ENCODE measurements at regions not wholly inside any gene's neighbourhood (a gene's known extent, or its start where the extent isn't known, plus 50 kb on each side); places are given as distances from the start of the nearest gene placed in this dataset.

DNA sequence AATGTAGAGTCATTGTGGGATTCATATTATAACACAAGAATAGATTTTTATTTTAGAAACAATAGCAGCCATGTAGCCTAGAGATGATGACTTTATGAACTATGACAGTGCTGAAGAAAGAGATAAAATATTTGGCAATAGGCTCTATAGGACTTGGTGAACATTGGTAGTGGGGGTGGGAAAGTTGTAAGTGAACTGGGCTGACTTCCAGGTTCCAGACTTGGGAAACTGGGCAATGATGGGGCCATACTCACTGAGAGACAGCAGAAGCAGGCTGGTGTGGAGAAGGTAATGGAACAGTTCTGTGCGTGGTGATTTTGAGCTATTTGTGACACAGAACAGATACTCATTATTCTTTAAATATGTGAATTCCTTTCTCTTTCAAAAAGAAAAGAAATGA is 470.3 kb upstream of the HNRNPA3 start:
- TF ChIP-seq, protein P1, sequence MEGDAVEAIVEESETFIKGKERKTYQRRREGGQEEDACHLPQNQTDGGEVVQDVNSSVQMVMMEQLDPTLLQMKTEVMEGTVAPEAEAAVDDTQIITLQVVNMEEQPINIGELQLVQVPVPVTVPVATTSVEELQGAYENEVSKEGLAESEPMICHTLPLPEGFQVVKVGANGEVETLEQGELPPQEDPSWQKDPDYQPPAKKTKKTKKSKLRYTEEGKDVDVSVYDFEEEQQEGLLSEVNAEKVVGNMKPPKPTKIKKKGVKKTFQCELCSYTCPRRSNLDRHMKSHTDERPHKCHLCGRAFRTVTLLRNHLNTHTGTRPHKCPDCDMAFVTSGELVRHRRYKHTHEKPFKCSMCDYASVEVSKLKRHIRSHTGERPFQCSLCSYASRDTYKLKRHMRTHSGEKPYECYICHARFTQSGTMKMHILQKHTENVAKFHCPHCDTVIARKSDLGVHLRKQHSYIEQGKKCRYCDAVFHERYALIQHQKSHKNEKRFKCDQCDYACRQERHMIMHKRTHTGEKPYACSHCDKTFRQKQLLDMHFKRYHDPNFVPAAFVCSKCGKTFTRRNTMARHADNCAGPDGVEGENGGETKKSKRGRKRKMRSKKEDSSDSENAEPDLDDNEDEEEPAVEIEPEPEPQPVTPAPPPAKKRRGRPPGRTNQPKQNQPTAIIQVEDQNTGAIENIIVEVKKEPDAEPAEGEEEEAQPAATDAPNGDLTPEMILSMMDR (IDR thresholded peaks at IDR 0.05): no peak

DNA sequence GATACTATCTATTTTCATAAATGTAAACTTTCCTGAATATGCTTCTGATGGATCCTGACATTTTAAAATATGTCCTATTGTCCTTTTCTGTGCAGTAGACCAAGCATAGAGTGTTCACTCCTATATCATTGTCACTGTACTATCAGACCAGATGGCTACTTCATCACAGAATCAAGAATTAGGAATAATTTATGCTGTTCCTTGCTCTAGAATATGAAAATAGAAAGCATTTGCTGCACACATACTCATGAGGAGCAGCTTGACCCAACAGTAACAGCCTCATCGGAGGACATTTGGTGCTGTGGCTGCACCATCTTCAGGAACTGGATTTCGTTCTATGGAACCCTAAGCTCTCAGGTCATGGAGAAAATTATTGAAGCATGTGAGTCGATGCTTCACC is 468.9 kb upstream of the HNRNPA3 start:
- no peak overlapping the region for H3K27ac ChIP-seq

More for the DNA sequence above, 470.3 kb upstream of the HNRNPA3 start:
- H3K36me3 ChIP-seq: no peaks in the 10 kb centered on the region
- no peak overlapping the region for H3K27ac ChIP-seq
- intact Hi-C loops (cut with DNase I; ENCODE audit: low total_unique reads): no loop called here
- no peaks in the 10 kb centered on the region for H3K9me3 ChIP-seq
- DNase-seq: no peak
- peaks cover 0 to 20% (median 7%) of the 10 kb centered on the region in 4 donors for H3K4me1 ChIP-seq
- H3K4me3 ChIP-seq: no peak overlapping the region
- no peaks in the 10 kb centered on the region for H3K27me3 ChIP-seq

DNA sequence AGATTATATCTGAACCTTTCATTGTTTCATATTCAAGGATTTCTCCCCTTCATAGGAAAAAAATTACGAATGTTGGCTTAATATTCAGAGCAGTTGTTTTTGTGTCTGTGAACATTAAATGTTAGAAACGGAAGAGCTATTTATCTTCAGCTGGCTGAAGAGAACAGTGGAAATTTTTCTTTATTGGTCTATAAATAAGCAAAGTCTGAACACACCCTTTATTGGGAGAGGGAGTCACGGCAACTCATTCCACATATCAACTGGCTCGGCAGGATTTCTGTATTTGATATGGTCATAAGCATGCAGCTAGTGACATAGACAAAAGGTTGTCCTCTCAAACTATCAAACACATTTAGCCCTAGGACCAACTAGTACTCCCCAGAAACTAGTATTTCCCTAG is 468.4 kb upstream of the HNRNPA3 start:
- Histone ChIP-seq H3K9me3 (no peaks in the 10 kb centered on the region), H3K4me3 (no peak overlapping the region), H3K27ac (no peak overlapping the region), H3K4me1 (peaks cover 0 to 32% (median 19%) of the 10 kb centered on the region in 4 donors), H3K27me3 (no peaks in the 10 kb centered on the region), H3K36me3 (no peaks in the 10 kb centered on the region)
- DNase-seq: no peak
- TF ChIP-seq, protein P1 (IDR thresholded peaks at IDR 0.05): no peak
- intact Hi-C loops (cut with DNase I; ENCODE audit: low total_unique reads): no loop called here

More for the DNA sequence above, 468.9 kb upstream of the HNRNPA3 start:
- no peak overlapping the region for H3K4me3 ChIP-seq
- TF ChIP-seq, protein P1 (IDR thresholded peaks at IDR 0.05): no peak
- H3K27me3 ChIP-seq: no peaks in the 10 kb centered on the region
- no peaks in the 10 kb centered on the region for H3K36me3 ChIP-seq
- intact Hi-C loops (cut with DNase I; ENCODE audit: low total_unique reads): no loop called here
- no peaks in the 10 kb centered on the region for H3K9me3 ChIP-seq
- H3K4me1 ChIP-seq: peaks cover 0 to 32% (median 19%) of the 10 kb centered on the region in 4 donors
- no peak for DNase-seq

DNA sequence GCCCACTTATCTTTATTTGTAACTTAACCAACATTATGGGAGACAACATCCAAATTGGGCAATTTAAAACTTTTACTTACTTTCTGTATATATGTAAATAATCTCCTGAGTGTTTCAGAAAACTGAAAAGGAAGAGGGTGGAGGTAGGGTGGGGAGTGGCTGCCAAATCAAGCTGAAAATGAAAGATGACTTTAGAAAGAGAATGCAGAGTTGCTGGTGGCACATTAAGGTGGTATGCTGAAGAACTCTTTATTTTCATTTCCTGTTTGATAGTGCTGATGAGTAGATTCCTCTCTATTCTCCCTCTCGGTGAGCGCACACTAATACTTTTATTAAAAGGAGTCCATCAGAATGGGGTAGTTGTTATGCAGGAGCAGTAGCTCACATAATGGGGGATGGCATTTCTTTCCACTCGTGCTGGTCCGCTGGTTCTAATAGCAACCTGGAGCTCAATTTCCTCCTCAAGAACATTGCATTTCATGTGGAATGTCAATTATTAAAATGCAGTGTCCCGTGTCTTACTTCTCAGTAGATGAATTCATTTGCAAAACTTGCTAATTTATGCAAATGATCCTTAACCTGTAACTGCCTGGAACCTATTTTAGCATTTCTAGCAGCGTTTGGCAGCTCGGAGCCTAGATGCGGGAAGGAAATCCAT is 466.9 kb upstream of the HNRNPA3 start:
- Histone ChIP-seq H3K9me3 (no peaks in the 10 kb centered on the region), H3K36me3 (no peaks in the 10 kb centered on the region), H3K27me3 (no peaks in the 10 kb centered on the region), H3K4me3 (no peak overlapping the region), H3K27ac (no peak overlapping the region), H3K4me1 (peaks cover 0 to 32% (median 19%) of the 10 kb centered on the region in 4 donors)
- DNase-seq: no peak
- TF ChIP-seq, protein P1 (IDR thresholded peaks at IDR 0.05): no peak
- intact Hi-C loops (cut with DNase I; ENCODE audit: low total_unique reads): no loop called here

DNA sequence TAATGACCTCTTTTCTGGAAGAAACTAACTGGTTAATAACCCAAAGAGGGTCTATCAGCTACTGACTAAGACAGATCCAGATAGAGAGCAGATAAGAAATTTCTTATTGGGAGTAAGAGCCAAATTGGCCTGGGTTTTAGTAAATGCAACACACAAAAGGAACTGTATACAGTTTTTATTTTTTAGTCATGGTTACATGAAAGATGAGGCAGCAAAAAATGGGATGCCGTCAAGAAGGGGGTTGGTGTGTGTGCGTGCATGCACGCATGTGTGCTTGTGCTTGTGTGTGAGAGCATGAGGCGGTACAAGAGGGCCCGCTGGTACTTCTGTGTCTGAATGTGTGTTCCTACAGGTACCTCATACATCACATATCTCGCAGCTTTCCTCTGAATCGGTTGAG is 466.2 kb upstream of the HNRNPA3 start:
- no peak overlapping the region for H3K27ac ChIP-seq
- no peaks in the 10 kb centered on the region for H3K27me3 ChIP-seq
- no peak overlapping the region for H3K4me3 ChIP-seq
- DNase-seq: no peak
- peaks cover 0 to 32% (median 19%) of the 10 kb centered on the region in 4 donors for H3K4me1 ChIP-seq
- no peaks in the 10 kb centered on the region for H3K36me3 ChIP-seq
- intact Hi-C loops (cut with DNase I; ENCODE audit: low total_unique reads): no loop called here
- TF ChIP-seq, protein P1 (IDR thresholded peaks at IDR 0.05): no peak
- no peaks in the 10 kb centered on the region for H3K9me3 ChIP-seq

All from tibial artery (tissue), 4 donors.